ENCODE measurements at regions not wholly inside any gene's neighbourhood (a gene's known extent, or its start where the extent isn't known, plus 50 kb on each side); places are given as distances from the start of the nearest gene placed in this dataset.

GRCh38 chr13:37225414-37226070 is 120.1 kb upstream of the CSNK1A1L start:
- no peaks in the 10 kb centered on the region for H3K79me2 ChIP-seq
- H3K27me3 ChIP-seq = no peaks in the 10 kb centered on the region
- WGBS (ENCODE audit: low lambda C conversion rate, missing lambda C conversion rate) = 88% methylated on average over 1 of the region's 1 CpG
- no peaks in the 10 kb centered on the region for H3K9me2 ChIP-seq (replicated peaks; ENCODE audit: insufficient read depth)
- H3K9me3 ChIP-seq (ENCODE audit: low read depth) = no peaks in the 10 kb centered on the region
- H3K4me2 ChIP-seq = no peak overlapping the region
- DNase-seq (ENCODE audit: low spot score) = no peak
- no peaks in the 10 kb centered on the region for H3K4me1 ChIP-seq (ENCODE audit: insufficient read depth)
- no peaks in the 10 kb centered on the region for H3K36me3 ChIP-seq (replicated peaks; ENCODE audit: insufficient read depth, low read depth)
- no peak for TF ChIP-seq CTCF (IDR thresholded peaks at IDR 0.05; ENCODE audit: poor library complexity)
- no peak for TF ChIP-seq EZH2phosphoT487 (IDR thresholded peaks at IDR 0.05; ENCODE audit: low read depth, severe bottlenecking, unreplicated experiment)
- no peak for TF ChIP-seq EZH2 (IDR thresholded peaks at IDR 0.05; ENCODE audit: borderline replicate concordance)
- no peak overlapping the region for H2AFZ ChIP-seq
- H3K27ac ChIP-seq = no peak overlapping the region
- no peak overlapping the region for H3K4me3 ChIP-seq
- H4K20me1 ChIP-seq (ENCODE audit: insufficient read depth, poor library complexity, severe bottlenecking) = no peaks in the 10 kb centered on the region

GRCh38 chr13:37216331-37216730 is 110.9 kb upstream of the CSNK1A1L start:
- TF ChIP-seq EZH2 (IDR thresholded peaks at IDR 0.05; ENCODE audit: borderline replicate concordance) = no peak
- no peak for TF ChIP-seq EZH2phosphoT487 (IDR thresholded peaks at IDR 0.05; ENCODE audit: low read depth, severe bottlenecking, unreplicated experiment)
- no peak for TF ChIP-seq CTCF (IDR thresholded peaks at IDR 0.05; ENCODE audit: poor library complexity)
- no peak for DNase-seq (ENCODE audit: low spot score)
- H3K9me2 ChIP-seq (replicated peaks; ENCODE audit: insufficient read depth) = no peaks in the 10 kb centered on the region
- H3K4me1 ChIP-seq (ENCODE audit: insufficient read depth) = no peaks in the 10 kb centered on the region
- no peaks in the 10 kb centered on the region for H3K79me2 ChIP-seq
- H3K4me2 ChIP-seq = no peak overlapping the region
- no peaks in the 10 kb centered on the region for H3K9me3 ChIP-seq (ENCODE audit: low read depth)
- H3K27me3 ChIP-seq = no peaks in the 10 kb centered on the region
- H3K36me3 ChIP-seq (replicated peaks; ENCODE audit: insufficient read depth, low read depth) = no peaks in the 10 kb centered on the region
- H3K27ac ChIP-seq = no peak overlapping the region
- H4K20me1 ChIP-seq (ENCODE audit: insufficient read depth, poor library complexity, severe bottlenecking) = no peaks in the 10 kb centered on the region
- WGBS (ENCODE audit: low lambda C conversion rate, missing lambda C conversion rate) = 94% methylated on average over 1 of the region's 1 CpG
- no peak overlapping the region for H3K4me3 ChIP-seq
- H2AFZ ChIP-seq = no peak overlapping the region

GRCh38 chr13:37212826-37213225 is 107.4 kb upstream of the CSNK1A1L start:
- H3K4me2 ChIP-seq = no peak overlapping the region
- no peak for TF ChIP-seq CTCF (IDR thresholded peaks at IDR 0.05; ENCODE audit: poor library complexity)
- no peak for TF ChIP-seq EZH2phosphoT487 (IDR thresholded peaks at IDR 0.05; ENCODE audit: low read depth, severe bottlenecking, unreplicated experiment)
- TF ChIP-seq EZH2 (IDR thresholded peaks at IDR 0.05; ENCODE audit: borderline replicate concordance) = no peak
- no peaks in the 10 kb centered on the region for H3K27me3 ChIP-seq
- H3K79me2 ChIP-seq = no peaks in the 10 kb centered on the region
- H3K27ac ChIP-seq = no peak overlapping the region
- no peaks in the 10 kb centered on the region for H4K20me1 ChIP-seq (ENCODE audit: insufficient read depth, poor library complexity, severe bottlenecking)
- 62% methylated on average over 2 of the region's 2 CpGs for WGBS (ENCODE audit: low lambda C conversion rate, missing lambda C conversion rate)
- H2AFZ ChIP-seq = no peak overlapping the region
- no peaks in the 10 kb centered on the region for H3K9me3 ChIP-seq (ENCODE audit: low read depth)
- no peak overlapping the region for H3K4me3 ChIP-seq
- no peak for DNase-seq (ENCODE audit: low spot score)
- no peaks in the 10 kb centered on the region for H3K36me3 ChIP-seq (replicated peaks; ENCODE audit: insufficient read depth, low read depth)
- H3K4me1 ChIP-seq (ENCODE audit: insufficient read depth) = no peaks in the 10 kb centered on the region
- no peaks in the 10 kb centered on the region for H3K9me2 ChIP-seq (replicated peaks; ENCODE audit: insufficient read depth)

Data from hepatocyte (in vitro differentiated cells).